GM20000 (cell line): ENCODE measurements at regions not wholly inside any gene's neighbourhood (a gene's known extent, or its start where the extent isn't known, plus 50 kb on each side); places are given as distances from the start of the nearest gene placed in this dataset.

Source experiments
- DNase-seq: peaks from one replicate; pipeline ENCODE4 v3.0.0; 2012; ENCODE audit warnings: low spot score
- TF ChIP-seq, protein P1 (sequence below): IDR thresholded peaks from 2 replicates; pipeline ENCODE4 v1.5.1; 2012; ENCODE audit warnings: mild to moderate bottlenecking, control low read depth; ENCODE audit errors: extremely low read depth, missing control alignments

DNA sequence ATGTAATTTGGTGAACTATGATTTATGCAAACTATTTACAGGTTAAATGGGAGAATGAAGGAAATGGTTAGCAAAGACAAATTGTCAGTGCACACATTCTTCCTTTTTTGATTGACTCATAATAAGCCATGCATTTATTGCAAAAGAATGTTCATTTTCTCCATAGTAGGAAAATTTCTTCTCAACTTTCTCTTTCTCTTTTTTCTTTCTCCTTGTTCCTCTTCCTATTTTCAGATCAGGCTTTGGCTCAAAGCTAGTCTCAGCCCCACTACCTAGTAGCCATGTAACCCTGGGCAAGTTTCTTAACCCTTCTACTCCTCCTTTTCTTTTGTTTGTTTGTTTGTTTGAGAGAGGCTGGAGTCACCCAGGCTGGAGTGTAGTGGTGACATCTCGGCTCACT lies 156.6 kb downstream of the PIK3R1 start:
- DNase-seq: no peak

DNA sequence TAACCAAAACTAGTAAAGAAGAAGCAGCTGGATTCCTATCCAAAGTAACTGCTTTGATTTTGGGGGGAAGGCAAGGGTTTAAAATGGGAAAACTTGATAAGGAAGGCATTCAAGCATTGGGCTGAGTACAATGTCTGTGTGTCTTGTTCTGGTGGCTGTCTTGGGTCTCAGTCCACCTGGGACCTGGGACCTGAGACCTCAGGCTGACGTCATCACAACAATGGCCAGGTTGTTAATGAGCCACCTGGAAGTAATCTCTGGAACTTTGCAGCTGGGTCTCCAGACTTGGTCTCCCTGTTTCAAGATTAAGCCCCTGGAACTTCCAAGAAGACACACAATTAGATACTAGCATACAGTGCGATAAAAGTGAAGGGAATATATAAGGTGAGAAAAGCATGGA lies 157.5 kb downstream of the PIK3R1 start:
- TF ChIP-seq, protein P1, sequence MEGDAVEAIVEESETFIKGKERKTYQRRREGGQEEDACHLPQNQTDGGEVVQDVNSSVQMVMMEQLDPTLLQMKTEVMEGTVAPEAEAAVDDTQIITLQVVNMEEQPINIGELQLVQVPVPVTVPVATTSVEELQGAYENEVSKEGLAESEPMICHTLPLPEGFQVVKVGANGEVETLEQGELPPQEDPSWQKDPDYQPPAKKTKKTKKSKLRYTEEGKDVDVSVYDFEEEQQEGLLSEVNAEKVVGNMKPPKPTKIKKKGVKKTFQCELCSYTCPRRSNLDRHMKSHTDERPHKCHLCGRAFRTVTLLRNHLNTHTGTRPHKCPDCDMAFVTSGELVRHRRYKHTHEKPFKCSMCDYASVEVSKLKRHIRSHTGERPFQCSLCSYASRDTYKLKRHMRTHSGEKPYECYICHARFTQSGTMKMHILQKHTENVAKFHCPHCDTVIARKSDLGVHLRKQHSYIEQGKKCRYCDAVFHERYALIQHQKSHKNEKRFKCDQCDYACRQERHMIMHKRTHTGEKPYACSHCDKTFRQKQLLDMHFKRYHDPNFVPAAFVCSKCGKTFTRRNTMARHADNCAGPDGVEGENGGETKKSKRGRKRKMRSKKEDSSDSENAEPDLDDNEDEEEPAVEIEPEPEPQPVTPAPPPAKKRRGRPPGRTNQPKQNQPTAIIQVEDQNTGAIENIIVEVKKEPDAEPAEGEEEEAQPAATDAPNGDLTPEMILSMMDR: no peak

More for the DNA sequence above, 156.6 kb downstream of the PIK3R1 start:
- TF ChIP-seq, protein P1: no peak

DNA sequence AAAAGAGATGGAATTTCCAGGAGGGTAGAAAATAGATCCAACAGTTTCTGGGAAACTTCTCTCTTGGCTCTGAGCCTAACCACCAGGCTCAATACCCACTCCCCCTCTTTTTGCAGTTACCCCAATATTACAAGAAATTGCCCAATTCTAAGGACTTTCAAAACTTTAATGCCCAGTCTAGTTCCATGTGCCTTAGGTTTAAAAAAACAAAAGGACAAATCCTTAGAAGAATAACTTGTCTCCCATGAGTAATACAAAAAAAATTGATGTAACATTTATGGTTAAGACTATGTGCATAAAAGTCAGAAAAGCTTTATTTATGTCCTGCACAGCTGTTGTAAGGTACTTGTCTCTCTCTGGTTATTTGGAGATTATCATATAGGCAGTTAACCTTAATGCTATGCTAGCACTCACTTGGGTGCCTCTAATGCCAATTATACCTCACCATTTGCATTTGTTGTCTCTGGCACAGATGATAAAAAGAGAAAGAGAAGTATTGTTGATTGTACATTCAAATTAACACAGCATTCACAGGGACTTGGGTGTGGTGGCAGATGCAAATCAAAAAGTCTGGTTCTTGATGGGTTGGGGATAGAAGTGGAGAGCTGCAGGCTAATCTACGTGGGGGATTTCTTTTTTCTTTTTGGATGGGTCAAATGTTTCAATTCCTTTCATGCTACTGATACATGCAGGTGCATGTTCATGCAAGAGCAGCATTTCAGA lies 159.4 kb downstream of the PIK3R1 start:
- TF ChIP-seq, protein P1: no peak
- no peak for DNase-seq

More for the DNA sequence above, 157.5 kb downstream of the PIK3R1 start:
- no peak for DNase-seq

DNA sequence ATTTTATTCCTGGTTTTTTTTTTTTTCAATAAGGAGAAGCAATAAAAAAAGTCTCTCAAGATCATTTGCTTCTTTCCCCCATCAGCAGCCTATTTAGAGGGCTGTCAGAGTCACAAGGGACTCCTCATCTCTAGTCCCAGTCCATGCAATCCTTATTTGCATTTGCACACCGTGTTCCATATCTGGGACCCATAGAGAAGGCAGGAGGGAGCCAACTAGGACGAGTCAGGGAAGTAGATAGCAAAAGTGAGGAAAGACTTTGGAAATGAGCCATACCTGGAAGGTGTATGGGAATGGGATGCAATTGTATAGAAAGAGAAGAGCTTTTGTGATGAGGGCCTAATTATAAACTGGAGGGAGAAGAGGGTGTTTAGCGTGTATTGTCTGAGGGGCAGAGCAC lies 160.0 kb downstream of the PIK3R1 start:
- TF ChIP-seq, protein P1: no peak
- no peak for DNase-seq

DNA sequence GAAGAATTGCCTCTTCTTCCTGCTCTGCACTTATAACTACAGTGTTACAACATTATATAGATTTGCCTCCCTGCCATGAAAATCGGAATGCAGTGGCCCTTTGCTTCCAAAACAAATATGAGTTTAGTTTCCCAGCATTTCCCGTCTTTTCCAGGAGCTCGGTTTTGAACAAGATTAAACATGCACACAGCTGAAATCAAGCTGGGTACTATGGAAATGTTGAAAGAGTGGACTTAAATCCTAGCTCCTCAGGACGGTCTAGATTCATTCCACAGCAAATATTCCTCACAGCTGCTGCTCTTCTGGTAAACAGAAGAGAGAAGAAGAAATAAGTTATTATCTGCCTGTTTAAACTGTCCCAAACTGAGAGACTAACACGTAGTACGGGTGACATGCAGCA lies 161.4 kb downstream of the PIK3R1 start:
- TF ChIP-seq, protein P1: no peak
- no peak for DNase-seq

DNA sequence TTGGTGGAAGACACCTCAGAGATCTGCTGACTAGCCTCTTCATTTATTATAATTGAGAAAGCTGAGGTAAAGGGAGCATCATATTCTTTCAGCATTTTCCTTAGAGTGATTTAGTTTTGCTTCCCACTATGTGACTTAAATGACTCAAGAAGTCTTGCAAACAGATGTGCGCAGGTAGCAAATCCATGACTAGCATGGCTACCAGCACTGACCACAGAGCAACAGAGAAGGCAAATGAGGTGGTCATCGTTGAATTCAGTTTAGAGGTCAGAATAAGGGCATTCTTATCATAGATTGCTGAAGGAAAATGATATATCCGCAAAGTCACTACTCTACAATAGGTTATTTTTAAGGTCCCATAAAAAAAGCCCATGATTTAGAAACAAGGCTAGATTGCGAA lies 162.2 kb downstream of the PIK3R1 start:
- TF ChIP-seq, protein P1: no peak

DNA sequence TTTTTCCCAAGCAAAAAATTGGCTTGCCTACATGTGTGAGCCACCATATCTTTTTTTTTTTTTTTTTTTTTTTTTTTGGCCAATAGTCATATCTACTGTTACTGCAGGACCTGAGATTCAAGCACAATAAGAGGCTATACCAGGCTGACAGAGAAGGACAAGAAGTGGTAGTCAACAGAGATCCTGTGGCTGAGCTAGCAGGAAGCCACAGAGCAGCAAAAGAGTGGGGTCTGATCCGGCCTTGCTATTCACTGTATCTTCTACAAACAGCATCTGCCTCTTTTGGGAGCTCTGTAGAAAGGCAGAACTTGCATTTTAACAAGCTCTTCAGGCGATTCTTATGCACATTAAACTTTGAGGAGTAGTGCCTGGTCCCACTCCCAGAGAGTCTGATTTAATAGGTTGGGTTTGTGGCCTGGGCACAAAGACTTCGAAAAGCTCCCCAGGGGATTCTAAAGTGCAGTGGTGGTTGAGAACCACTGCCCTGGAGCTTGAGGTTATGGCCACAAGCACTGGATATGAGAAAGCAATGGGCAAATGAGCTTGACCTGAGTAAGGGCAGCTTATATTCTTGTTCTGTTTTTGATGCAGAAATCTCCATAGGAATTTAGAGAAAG lies 162.8 kb downstream of the PIK3R1 start:
- TF ChIP-seq, protein P1: no peak
- DNase-seq: peak; percentile 35

More for the DNA sequence above, 162.2 kb downstream of the PIK3R1 start:
- peak; percentile 23 for DNase-seq
